GM12891 (cell line): ENCODE measurements at regions not wholly inside any gene's neighbourhood (a gene's known extent, or its start where the extent isn't known, plus 50 kb on each side); places are given as distances from the start of the nearest gene placed in this dataset.
"Not testable (repeated sequence)": the region's sequence is repeated elsewhere in the genome, so short reads cannot be mapped to it uniquely, and the experiment has no call there.

Experiments
- DNase-seq: peaks from one replicate; pipeline ENCODE4 v3.0.0; 2011; ENCODE audit warnings: low spot score; ENCODE audit not compliant: insufficient read length
- FAIRE-seq: peaks from 2 replicates; lab custom pipeline; 2011; peaks lifted over from hg19 to GRCh38; lab: Jason Lieb, UNC
- PAX5 ChIP-seq: IDR thresholded peaks from 2 replicates; pipeline ENCODE4 v1.6.1; 2011; ENCODE audit warnings: low read length, moderate library complexity, mild to moderate bottlenecking; ENCODE audit not compliant: insufficient read depth, severe bottlenecking
- POLR2A ChIP-seq: IDR thresholded peaks from 2 replicates; pipeline ENCODE4 v1.6.1; 2011; ENCODE audit warnings: low read depth, low read length, control low read depth
- POLR2AphosphoS5 ChIP-seq: IDR thresholded peaks from 2 replicates; pipeline ENCODE4 v1.6.1; 2011; ENCODE audit warnings: low read depth, low read length, control low read depth
- POU2F2 ChIP-seq: IDR thresholded peaks from 2 replicates; pipeline ENCODE4 v1.6.1; 2011; ENCODE audit warnings: low read depth, mild to moderate bottlenecking, control low read depth, low read length, moderate library complexity
- SPI1 ChIP-seq: IDR thresholded peaks from 2 replicates; pipeline ENCODE4 v1.6.1; 2011; ENCODE audit warnings: low read depth, low read length, control low read depth
- TAF1 ChIP-seq: IDR thresholded peaks from 2 replicates; pipeline ENCODE4 v1.6.1; 2011; ENCODE audit warnings: low read depth, low read length, control low read depth

GRCh38 chr6:48619771-48620170 is 508.8 kb upstream of the PTCHD4 start:
- TF ChIP-seq TAF1 = no peak
- DNase-seq (no peak), FAIRE-seq (no peak)

DNA sequence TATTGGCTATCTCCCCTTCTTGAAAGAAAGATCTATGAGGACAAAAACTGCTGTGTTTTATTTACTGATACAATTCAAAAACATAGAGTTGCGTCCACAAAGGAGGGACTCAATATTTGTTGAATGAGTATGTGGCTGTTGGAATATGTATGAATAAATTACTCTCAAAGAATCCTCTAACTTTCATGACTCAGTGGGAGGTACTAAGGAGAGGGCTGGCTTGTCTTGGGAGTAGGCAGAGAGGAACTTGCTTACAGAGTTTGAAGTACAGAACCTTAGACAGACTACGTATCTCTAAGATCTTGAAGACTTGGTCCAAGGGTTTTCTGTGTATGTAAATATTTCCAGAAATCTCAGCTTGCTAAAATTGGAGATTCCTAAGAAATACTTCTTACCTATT is 504.0 kb upstream of the PTCHD4 start:
- no peak for FAIRE-seq

GRCh38 chr6:48614326-48614725 is 503.3 kb upstream of the PTCHD4 start:
- no peak for DNase-seq
- no peak for TF ChIP-seq POLR2A
- no peak for TF ChIP-seq POLR2AphosphoS5
- no peak for TF ChIP-seq POU2F2
- TF ChIP-seq PAX5 = no peak
- TF ChIP-seq SPI1 = no peak
- no peak for FAIRE-seq

More for the DNA sequence above, 504.0 kb upstream of the PTCHD4 start:
- no peak for DNase-seq
- no peak for TF ChIP-seq TAF1

- DNase-seq = no peak
- FAIRE-seq = no peak
- no peak for TF ChIP-seq SPI1
- no peak for TF ChIP-seq POLR2A
- no peak for TF ChIP-seq POLR2AphosphoS5
- TF ChIP-seq PAX5 = no peak
- TF ChIP-seq TAF1 = no peak
Observed at GRCh38 chr6:48613231-48613949, 502.4 kb upstream of the PTCHD4 start.

DNA sequence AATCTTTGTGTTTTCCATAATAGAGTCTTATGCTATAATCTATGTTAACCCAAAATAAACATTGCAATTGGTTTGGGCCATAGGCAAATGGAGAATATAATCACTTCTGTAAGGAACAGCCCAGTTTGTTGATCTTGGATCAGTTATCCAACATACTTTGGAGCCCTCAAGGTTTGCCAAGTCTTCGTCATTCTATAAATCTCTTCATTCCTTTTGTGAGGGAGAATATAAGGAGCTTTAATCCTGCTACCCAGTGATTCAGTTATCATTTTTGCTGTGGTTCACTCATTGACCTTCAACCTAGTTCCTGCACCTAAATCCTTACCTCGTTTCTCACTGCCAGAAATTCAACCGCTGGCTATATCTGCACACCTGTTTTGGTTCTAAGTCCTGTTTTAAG is 500.3 kb upstream of the PTCHD4 start:
- DNase-seq = no peak
- no peak for FAIRE-seq
- TF ChIP-seq SPI1 = no peak
- TF ChIP-seq POLR2A = no peak
- no peak for TF ChIP-seq TAF1
- no peak for TF ChIP-seq POU2F2
- no peak for TF ChIP-seq PAX5
- no peak for TF ChIP-seq POLR2AphosphoS5

DNA sequence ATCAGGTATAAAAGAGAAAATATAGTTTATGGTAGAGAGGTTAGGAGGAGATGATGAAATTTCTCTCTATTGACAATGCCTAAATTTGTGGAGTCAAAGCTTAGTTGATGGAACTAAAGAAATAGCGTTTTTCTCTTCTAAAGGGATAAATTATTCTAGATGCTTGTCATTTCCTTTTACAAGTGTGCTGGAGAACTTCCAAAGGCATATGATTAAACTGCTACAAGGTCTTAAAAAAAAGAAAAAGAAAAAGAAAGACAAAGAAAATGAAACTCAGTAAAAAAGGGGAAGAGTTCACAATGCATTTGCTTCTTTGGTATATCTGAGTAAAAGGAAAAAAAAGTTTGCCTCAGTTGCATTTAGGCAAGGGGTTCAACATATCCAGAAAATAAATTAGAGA is 499.8 kb upstream of the PTCHD4 start:
- TF ChIP-seq PAX5 = no peak
- TF ChIP-seq POLR2A = no peak
- no peak for TF ChIP-seq TAF1
- no peak for TF ChIP-seq POLR2AphosphoS5
- no peak for TF ChIP-seq POU2F2
- TF ChIP-seq SPI1 = no peak

GRCh38 chr6:48606618-48607017 is 495.6 kb upstream of the PTCHD4 start:
- DNase-seq (no peak), FAIRE-seq (no peak)
- no peak for TF ChIP-seq PAX5
- no peak for TF ChIP-seq SPI1

More for the DNA sequence above, 499.8 kb upstream of the PTCHD4 start:
- FAIRE-seq (no peak), DNase-seq (no peak)

DNA sequence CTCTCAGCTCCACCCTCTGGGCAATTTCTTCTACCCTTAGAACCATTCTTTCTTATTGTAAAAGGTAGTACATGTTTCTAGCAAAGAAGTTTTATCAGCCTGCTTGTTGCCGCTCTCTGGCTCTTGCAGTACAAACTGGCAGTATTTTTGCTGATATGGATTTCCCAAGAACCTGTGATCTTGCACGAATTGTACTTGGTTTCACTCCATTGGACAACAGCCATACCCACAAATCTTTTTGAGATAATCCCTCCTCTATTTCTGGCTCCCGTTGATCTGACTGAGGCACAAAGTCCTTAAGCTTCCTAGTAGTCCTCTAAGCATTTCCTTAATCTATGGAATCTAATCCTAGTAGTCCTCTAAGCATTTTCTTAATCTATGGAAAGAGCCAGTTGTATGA is 487.0 kb upstream of the PTCHD4 start:
- DNase-seq (no peak), FAIRE-seq (no peak)
- TF ChIP-seq POLR2A = no peak
- no peak for TF ChIP-seq SPI1
- no peak for TF ChIP-seq PAX5
- TF ChIP-seq TAF1 = no peak
- no peak for TF ChIP-seq POU2F2
- TF ChIP-seq POLR2AphosphoS5 = no peak

DNA sequence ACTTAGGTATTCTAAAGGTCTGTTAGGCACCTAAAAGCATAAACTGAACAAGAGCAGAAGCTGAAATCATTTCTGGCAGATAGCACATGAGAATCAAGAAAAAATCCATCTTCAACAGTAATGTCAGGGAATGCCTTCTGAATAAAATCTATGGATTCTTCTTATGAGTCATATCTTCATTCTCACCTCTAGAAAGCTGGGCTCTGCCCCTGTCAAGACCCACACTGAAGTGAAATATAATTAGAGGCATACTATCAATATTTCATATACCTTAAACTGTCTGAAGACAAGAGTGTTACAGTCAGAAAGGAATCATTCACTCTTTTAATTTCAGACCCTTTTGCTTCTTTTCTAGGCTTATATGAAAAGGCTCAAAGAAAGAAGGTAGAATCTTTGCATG is 485.8 kb upstream of the PTCHD4 start:
- FAIRE-seq = no peak
- no peak for DNase-seq
- TF ChIP-seq PAX5 (no peak), SPI1 (no peak), POLR2AphosphoS5 (no peak), POU2F2 (no peak), TAF1 (no peak)

DNA sequence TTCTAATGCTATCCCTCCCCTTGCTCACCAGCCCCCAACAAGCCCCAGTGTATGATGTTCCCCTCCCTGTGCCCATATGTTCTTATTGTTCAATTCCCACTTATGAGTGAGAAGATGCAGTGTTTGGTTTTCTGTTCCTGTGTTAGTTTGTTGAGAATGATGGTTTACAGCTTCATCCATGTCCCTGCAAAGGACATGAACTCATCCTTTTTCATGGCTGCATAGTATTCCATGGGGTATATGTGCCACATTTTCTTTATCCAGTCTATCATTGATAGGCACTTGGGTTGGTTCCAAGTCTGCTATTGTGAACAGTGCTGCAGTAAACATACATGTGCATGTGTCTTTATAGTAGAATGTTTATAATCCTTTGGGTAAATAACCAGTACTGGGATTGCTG is 480.2 kb upstream of the PTCHD4 start:
- not testable (repeated sequence) for FAIRE-seq, DNase-seq

DNA sequence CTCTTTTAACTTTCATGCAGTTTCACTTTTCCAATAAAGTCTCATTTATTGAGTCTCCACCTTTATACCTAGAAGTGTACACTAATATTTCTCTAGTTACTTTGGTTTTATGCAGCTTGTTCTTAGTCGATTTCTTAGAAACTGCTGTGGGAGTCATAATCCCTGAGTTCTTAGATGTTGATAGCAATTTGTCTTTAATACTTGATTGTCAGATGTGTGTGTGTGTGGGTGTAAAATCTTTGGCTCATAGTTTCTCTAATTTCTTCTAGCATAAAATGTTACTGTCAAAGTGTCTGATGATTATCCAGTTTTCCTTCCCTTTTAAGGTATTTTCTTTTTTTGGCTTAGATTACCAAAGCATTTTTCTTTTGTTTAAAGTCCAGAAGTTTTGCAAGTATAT is 473.8 kb upstream of the PTCHD4 start:
- FAIRE-seq (no peak), DNase-seq (no peak)
- TF ChIP-seq SPI1 = no peak
- TF ChIP-seq PAX5 = no peak
- TF ChIP-seq POLR2AphosphoS5 = no peak
- TF ChIP-seq POLR2A = no peak
- no peak for TF ChIP-seq POU2F2
- no peak for TF ChIP-seq TAF1
